Stimulated activated CD4-positive, alpha-beta T cell treated with anti-CD3 and anti-CD28 coated beads, TNF-alpha, amount 100 ng/mL, for 4 hours (primary cell): ENCODE measurements at regions not wholly inside any gene's neighbourhood (a gene's known extent, or its start where the extent isn't known, plus 50 kb on each side); places are given as distances from the start of the nearest gene placed in this dataset.

Source experiments
- DNase-seq, 3 experiments: peaks; one replicate each; pipeline ENCODE4 v3.0.0-alpha.2; 2020; ENCODE audit warnings: low read depth in 3 of 3

DNA sequence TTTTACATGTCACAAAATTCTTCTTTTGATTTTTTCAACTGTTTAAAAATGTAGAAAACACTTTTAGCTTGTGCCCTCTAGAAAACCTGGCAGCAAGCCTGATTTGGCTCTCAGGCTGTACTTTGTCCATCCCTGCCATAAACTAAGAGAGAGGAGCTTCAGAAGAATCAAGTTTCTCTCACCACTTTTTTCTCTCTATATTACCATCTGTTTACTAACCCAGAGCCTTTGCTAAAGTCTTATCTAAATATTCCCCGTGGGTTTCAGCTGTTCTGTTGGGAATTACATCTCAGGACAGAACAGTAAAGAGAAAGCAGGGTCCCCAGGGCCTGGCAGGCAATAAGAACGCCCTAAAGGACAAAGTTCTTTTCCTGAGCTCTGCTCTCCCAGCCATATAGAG lies 409.1 kb upstream of the CRIM1 start:
- DNase-seq, result no peak

DNA sequence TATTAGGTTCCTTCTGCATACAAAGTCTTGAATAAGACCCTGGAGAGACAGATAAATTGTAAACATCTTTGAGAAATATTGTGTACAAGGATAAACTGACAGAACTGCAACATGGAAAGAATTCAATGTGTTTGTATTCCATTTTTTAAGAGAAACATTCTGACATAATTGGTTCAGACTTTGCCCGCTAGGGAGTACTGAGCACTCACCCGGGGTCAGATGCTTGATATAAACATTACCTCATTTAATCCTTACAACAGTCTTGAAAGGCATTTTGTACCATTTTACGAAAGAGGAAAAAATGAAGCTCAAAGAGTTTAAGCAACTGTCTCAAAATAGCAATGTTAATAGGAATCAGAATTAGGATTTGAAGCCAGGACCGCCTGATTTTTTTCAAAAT lies 416.7 kb upstream of the CRIM1 start:
- DNase-seq, result no peak

DNA sequence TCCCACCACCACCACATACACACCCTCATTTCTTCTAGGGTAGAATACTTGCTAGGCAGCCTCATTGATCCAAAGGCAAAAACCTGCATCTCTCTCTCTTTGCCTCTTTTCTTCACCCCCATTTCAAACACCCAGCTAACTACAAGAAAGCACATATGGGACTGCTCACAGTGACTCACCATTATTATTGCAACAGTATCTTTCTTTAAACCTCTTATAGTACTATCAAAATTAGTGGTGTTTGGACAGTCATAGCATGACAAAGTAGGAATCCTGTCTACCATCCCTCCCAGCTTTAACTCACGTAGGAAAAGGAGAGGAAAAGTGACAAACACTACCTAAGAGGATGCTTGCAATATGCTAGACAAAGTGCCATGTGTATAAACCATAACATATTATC lies 422.5 kb upstream of the CRIM1 start:
- DNase-seq, result no peak

GRCh38 chr2:35932276-35932963 lies 423.2 kb upstream of the CRIM1 start:
- DNase-seq, result no peak

DNA sequence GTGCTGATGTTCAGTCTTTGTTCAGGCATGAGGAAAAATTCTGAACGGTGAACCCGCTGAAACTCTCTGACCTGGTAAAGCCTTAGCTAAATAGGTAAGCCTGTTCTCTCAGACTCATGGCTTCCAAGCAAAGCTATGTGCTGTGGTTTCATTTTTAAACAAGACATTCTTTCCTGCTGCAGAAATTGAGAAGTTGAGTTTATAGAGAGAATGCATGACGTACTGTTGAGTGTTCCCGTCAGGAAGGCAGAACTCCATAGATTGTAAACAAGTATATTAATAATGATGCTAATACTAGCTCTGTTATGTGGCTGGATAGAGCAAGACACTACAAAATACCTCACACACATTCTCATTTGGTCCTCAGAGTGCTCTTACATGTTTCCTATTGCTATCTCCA lies 424.0 kb upstream of the CRIM1 start:
- no peak for DNase-seq

- DNase-seq, result no peak
Measured at GRCh38 chr2:35931115-35931514, 424.5 kb upstream of the CRIM1 start.

DNA sequence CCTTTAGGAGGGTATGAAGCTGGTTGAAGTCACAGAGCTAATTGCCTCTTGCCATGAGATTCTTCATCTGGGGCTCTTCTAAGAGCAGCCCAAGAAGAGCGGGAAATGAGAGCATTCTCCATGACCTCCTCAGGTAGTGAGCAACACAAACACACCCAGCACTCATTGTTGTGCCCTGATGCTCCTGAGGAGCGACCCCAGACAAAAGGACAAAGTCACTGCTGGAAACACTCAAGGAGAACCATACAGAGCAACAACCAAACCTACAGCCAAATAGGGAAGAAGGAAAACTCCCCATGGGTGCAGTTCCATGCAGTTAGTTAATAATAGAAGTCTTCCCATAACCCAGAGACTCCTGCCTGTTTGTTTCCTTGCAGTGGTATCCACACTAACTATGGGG lies 426.0 kb upstream of the CRIM1 start:
- DNase-seq, result no peak

- no peak for DNase-seq
Measured at GRCh38 chr2:35920061-35920460, 435.5 kb upstream of the CRIM1 start.

GRCh38 chr2:35915261-35915660 lies 440.3 kb upstream of the CRIM1 start:
- DNase-seq, result no peak

- DNase-seq, result no peak
Measured at GRCh38 chr2:35891936-35892335, 463.6 kb upstream of the CRIM1 start.

GRCh38 chr2:35891528-35891927 lies 464.1 kb upstream of the CRIM1 start:
- no peak for DNase-seq

GRCh38 chr2:35887146-35887545 lies 468.4 kb upstream of the CRIM1 start:
- DNase-seq, result no peak

DNA sequence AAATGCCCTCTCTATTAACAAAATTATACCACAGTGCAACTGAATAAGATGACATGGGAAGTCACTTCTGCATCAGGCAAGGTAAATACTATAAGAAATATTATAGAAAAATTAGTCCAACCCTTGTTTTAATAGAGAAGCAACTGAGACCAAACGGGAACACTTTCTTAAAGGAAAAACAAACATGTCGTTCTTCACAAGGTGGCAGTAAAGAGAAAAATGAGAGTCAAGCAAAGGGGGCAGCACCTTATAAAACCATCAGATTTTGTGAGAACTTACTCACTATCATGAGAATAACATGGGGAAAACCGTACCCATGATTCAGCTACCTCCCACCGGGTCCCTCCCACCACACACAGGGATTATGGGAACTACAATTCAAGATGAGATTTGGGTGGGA lies 481.7 kb upstream of the CRIM1 start:
- DNase-seq, result no peak

DNA sequence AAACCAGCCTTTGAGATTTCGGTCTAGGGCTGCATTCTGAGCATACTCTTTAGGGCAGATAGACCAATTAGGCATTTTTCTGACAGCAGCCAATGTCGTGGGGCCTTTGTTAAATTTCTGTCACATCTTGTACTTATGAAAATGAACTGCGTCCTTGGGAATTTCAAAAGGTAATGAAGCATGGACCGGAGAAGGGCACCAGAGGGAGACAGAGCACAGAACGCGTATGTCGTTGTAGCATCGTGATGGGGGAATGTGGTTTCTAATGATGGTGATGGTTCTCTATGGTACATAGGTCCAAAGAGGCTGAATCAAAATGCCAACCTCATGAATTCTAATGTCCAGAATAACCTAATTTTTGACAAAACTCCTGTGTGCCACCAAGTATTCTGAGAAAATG lies 483.9 kb upstream of the CRIM1 start:
- DNase-seq, result no peak

- no peak for DNase-seq
Measured at GRCh38 chr2:35870713-35871112, 484.9 kb upstream of the CRIM1 start.

DNA sequence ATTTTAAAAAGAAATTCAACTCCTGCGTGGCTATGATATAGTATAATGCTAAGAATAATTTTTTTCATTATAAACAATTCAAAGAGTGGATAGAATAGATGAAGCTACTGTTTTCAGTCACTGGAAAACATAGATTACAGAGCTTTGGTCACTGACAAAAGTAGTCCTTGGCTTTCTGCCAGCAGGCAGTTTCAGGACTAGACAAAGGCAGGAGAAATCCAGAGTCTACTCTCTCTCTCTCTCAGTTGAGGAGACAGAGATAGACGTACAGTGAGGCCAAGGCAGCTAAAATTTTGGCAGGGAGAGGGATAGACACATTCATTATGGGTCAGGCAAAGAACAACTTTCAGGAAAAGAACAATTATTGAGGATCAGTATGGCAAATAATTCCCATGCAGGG lies 491.4 kb upstream of the CRIM1 start:
- DNase-seq, result no peak

GRCh38 chr2:35858216-35858615 lies 497.4 kb upstream of the CRIM1 start:
- DNase-seq, result no peak

- no peak for DNase-seq
Measured at GRCh38 chr2:35857498-35857897, 498.1 kb upstream of the CRIM1 start.

DNA sequence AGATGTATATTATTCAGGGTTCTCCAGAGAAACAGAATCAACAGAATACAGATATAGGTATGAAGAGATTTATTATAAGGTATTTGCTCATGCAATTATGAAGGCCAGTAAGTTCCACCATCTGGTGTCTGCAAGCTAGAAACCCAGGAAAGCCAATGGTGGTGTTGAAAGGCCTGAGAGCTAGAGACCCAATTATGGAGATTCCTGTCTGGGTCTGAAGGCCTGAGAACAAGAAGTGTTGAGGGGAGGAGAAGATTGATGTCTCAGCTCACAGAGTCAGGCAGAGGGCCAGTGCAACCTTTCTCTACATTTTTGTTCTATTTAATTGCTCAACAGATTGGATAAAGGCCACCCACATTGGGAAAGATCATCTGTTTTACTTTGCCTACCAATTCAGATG lies 524.2 kb upstream of the CRIM1 start:
- no peak for DNase-seq

GRCh38 chr2:35830833-35831232 lies 524.7 kb upstream of the CRIM1 start:
- no peak for DNase-seq

DNA sequence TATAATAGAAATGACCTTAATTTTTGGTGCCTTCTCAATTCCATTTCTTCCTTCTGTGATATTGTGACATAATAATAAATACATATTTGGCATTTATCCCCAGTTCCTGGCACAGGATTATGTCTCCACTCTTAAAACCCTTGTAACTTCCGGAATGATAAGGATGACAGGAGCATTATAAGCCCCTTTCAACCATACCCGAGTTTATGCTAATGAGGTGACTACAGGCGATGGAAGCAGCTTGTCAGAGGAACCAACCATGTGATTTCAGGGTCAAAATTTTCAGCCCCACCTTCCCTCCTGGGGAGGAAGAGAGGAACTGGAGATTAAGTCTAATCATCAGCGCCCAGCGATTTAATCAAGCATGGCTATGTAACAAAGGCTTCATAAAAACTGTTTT lies 528.5 kb upstream of the CRIM1 start:
- no peak for DNase-seq

GRCh38 chr2:35822716-35823115 lies 532.9 kb upstream of the CRIM1 start:
- DNase-seq, result no peak

- no peak for DNase-seq
Measured at GRCh38 chr2:35821675-35822074, 533.9 kb upstream of the CRIM1 start.

- DNase-seq, result no peak
Measured at GRCh38 chr2:35820391-35820790, 535.2 kb upstream of the CRIM1 start.
